WTC11 (cell line): ENCODE measurements at regions not wholly inside any gene's neighbourhood (a gene's known extent, or its start where the extent isn't known, plus 50 kb on each side); places are given as distances from the start of the nearest gene placed in this dataset.

Experiments used
- AFF4 ChIP-seq: sonication (generic); formaldehyde crosslinking; IDR thresholded peaks from 2 replicates; pipeline ENCODE4 v1.8.1; 2023; ENCODE audit warnings: mild to moderate bottlenecking, missing genetic modification reagents, borderline replicate concordance
- ATF2 ChIP-seq: sonication (generic); formaldehyde crosslinking; IDR thresholded peaks from 2 replicates; pipeline ENCODE4 v1.8.1; 2022; ENCODE audit warnings: low read depth, missing genetic modification reagents, borderline replicate concordance
- CBFB ChIP-seq: sonication (generic); formaldehyde crosslinking; IDR thresholded peaks from 2 replicates; pipeline ENCODE4 v1.8.1; 2022; ENCODE audit warnings: mild to moderate bottlenecking, low read depth, missing genetic modification reagents
- CREB1 ChIP-seq: sonication (generic); formaldehyde crosslinking; IDR thresholded peaks from 2 replicates; pipeline ENCODE4 v1.8.0; 2023; ENCODE audit warnings: mild to moderate bottlenecking, missing genetic modification reagents
- CTCF ChIP-seq: fragments of 200-600 bp; IDR thresholded peaks from 2 replicates; pipeline ENCODE4 v1.8.0; 2022; ENCODE audit warnings: antibody characterized with exemption
- E2F1 ChIP-seq: sonication (generic); formaldehyde crosslinking; IDR thresholded peaks from 2 replicates; pipeline ENCODE4 v1.8.0; 2022; ENCODE audit warnings: mild to moderate bottlenecking, missing genetic modification reagents
- E2F5 ChIP-seq: sonication (generic); formaldehyde crosslinking; IDR thresholded peaks from 2 replicates; pipeline ENCODE4 v1.8.1; 2022; ENCODE audit warnings: mild to moderate bottlenecking, moderate library complexity, missing genetic modification reagents
- IRF2 ChIP-seq: sonication (generic); formaldehyde crosslinking; IDR thresholded peaks from 2 replicates; pipeline ENCODE4 v1.8.0; 2022; ENCODE audit warnings: low read depth, missing genetic modification reagents, borderline replicate concordance
- SMAD3 ChIP-seq: sonication (generic); formaldehyde crosslinking; IDR thresholded peaks from 2 replicates; pipeline ENCODE4 v1.8.0; 2022; ENCODE audit warnings: missing genetic modification reagents, mild to moderate bottlenecking, borderline replicate concordance
- ZBTB43 ChIP-seq: sonication (generic); formaldehyde crosslinking; IDR thresholded peaks from 2 replicates; pipeline ENCODE4 v1.8.1; 2023; ENCODE audit warnings: mild to moderate bottlenecking, missing genetic modification reagents
- ZNF263 ChIP-seq: sonication (generic); formaldehyde crosslinking; IDR thresholded peaks from 2 replicates; pipeline ENCODE4 v1.8.1; 2022; ENCODE audit warnings: low read depth, mild to moderate bottlenecking, moderate library complexity, missing genetic modification reagents

GRCh38 chr5:144028636-144029035, 141.8 kb downstream of the YIPF5 start:
- TF ChIP-seq E2F5 (CRISPR knock-in tag): no peak
- TF ChIP-seq IRF2 (CRISPR knock-in tag): no peak
- TF ChIP-seq CTCF: no peak
- TF ChIP-seq CBFB (CRISPR knock-in tag): no peak
- TF ChIP-seq E2F1 (CRISPR knock-in tag): no peak
- TF ChIP-seq ZNF263 (CRISPR knock-in tag): no peak
- no peak for TF ChIP-seq ATF2 (CRISPR knock-in tag)
- no peak for TF ChIP-seq ZBTB43
- no peak for TF ChIP-seq AFF4 (CRISPR knock-in tag)
- no peak for TF ChIP-seq CREB1 (CRISPR knock-in tag)
- no peak for TF ChIP-seq SMAD3 (CRISPR knock-in tag)
